Uterus (tissue), 3 donors: ENCODE measurements at regions not wholly inside any gene's neighbourhood (a gene's known extent, or its start where the extent isn't known, plus 50 kb on each side); places are given as distances from the start of the nearest gene placed in this dataset.

Experiments used
- DNase-seq, 2 donors: peaks; one replicate each; pipeline ENCODE4 v3.0.0-alpha.2; 2019 to 2020
- H3K27ac ChIP-seq, 2 donors: fragments of 200-600 bp; sonication (generic); 1 replicate in 1 of 2; 2 replicates in 1 of 2; pipeline ENCODE4 v1.5.1; 2016 to 2018
- H3K27me3 ChIP-seq, 2 donors: fragments of 200-600 bp; sonication (generic); one replicate each; pipeline ENCODE4 v1.5.1; 2018 to 2019; ENCODE audit warnings: control low read depth in 1 of 2
- H3K36me3 ChIP-seq, 2 donors: fragments of 200-600 bp; sonication (generic); one replicate each; pipeline ENCODE4 v1.5.1; 2019; ENCODE audit warnings: control low read depth in 1 of 2
- H3K4me1 ChIP-seq, 2 donors: fragments of 200-600 bp; sonication (generic); one replicate each; pipeline ENCODE4 v1.5.1; 2018 to 2019; ENCODE audit warnings: control low read depth in 1 of 2
- H3K4me3 ChIP-seq, 2 donors: fragments of 200-600 bp; sonication (generic); 1 replicate in 1 of 2; 2 replicates in 1 of 2; pipeline ENCODE4 v1.5.1; 2018 to 2019; ENCODE audit warnings: mild to moderate bottlenecking in 1 of 2
- H3K9me3 ChIP-seq, 2 donors: fragments of 200-600 bp; sonication (generic); one replicate each; pipeline ENCODE4 v1.5.1; 2019; ENCODE audit warnings: control low read depth in 1 of 2
- CTCF ChIP-seq, 4 experiments: fragments of 200-600 bp in 2 of 4; fragments of 450-650 bp in 2 of 4; sonication (generic) in 2 of 4; IDR thresholded peaks; one replicate each; pipeline ENCODE4 v1.5.1; 2016 to 2019; ENCODE audit warnings: antibody characterized with exemption in 4 of 4, mild to moderate bottlenecking in 2 of 4, moderate library complexity in 1 of 4
- POLR2A ChIP-seq, 2 donors: fragments of 450-650 bp; IDR thresholded peaks; one replicate each; pipeline ENCODE4 v1.6.1; 2016; ENCODE audit warnings: antibody characterized with exemption in 2 of 2, mild to moderate bottlenecking in 1 of 2, moderate library complexity in 1 of 2
- intact Hi-C: fragments of 100-400 bp; cut with DNase I; formaldehyde crosslinking; loops from one replicate; pipeline ENCODE4 v1.15.1; 2023; ENCODE audit warnings: low total_unique reads
- donor health status: DM: yes; HTN: yes; CAD: no.

- H3K36me3 ChIP-seq = no peaks in the 10 kb centered on the region
- no peak overlapping the region for H3K4me3 ChIP-seq
- intact Hi-C loops = no loop called here
- peaks cover 0 to 7% of the 10 kb centered on the region in 2 donors for H3K4me1 ChIP-seq
- TF ChIP-seq CTCF (IDR thresholded peaks at IDR 0.05) (no peak), POLR2A (IDR thresholded peaks at IDR 0.05) (no peak)
- H3K9me3 ChIP-seq = no peaks in the 10 kb centered on the region
- DNase-seq = no peak
- peak overlapping the region; percentile 73 to 77 for H3K27ac ChIP-seq
- H3K27me3 ChIP-seq = no peaks in the 10 kb centered on the region
Observed at GRCh38 chrX:68995386-68995779, 166.6 kb downstream of the EFNB1 start.

GRCh38 chrX:68994891-68995255 is 166.1 kb downstream of the EFNB1 start:
- Histone ChIP-seq H3K4me1 (peaks cover 0 to 7% of the 10 kb centered on the region in 2 donors), H3K27me3 (no peaks in the 10 kb centered on the region), H3K36me3 (no peaks in the 10 kb centered on the region), H3K27ac (no peak overlapping the region), H3K9me3 (no peaks in the 10 kb centered on the region), H3K4me3 (no peak overlapping the region)
- TF ChIP-seq CTCF (IDR thresholded peaks at IDR 0.05) = no peak
- TF ChIP-seq POLR2A (IDR thresholded peaks at IDR 0.05) = no peak
- intact Hi-C loops = no loop called here
- DNase-seq = no peak

GRCh38 chrX:68994135-68994890 is 165.5 kb downstream of the EFNB1 start:
- intact Hi-C loops = no loop called here
- Histone ChIP-seq H3K4me3 (no peak overlapping the region), H3K27me3 (no peaks in the 10 kb centered on the region)

GRCh38 chrX:68992821-68993397 is 164.1 kb downstream of the EFNB1 start:
- H3K9me3 ChIP-seq = no peaks in the 10 kb centered on the region
- no peak for TF ChIP-seq POLR2A (IDR thresholded peaks at IDR 0.05)
- TF ChIP-seq CTCF (IDR thresholded peaks at IDR 0.05) = no peak
- no peaks in the 10 kb centered on the region for H3K27me3 ChIP-seq
- intact Hi-C loops = no loop called here
- no peak overlapping the region for H3K27ac ChIP-seq
- H3K4me3 ChIP-seq = no peak overlapping the region
- no peak for DNase-seq
- no peaks in the 10 kb centered on the region for H3K36me3 ChIP-seq
- H3K4me1 ChIP-seq = peaks cover 0 to 7% of the 10 kb centered on the region in 2 donors

More at GRCh38 chrX:68994135-68994890, 165.5 kb downstream of the EFNB1 start:
- no peaks in the 10 kb centered on the region for H3K9me3 ChIP-seq
- H3K36me3 ChIP-seq = no peaks in the 10 kb centered on the region
- peaks cover 0 to 7% of the 10 kb centered on the region in 2 donors for H3K4me1 ChIP-seq
- no peak overlapping the region for H3K27ac ChIP-seq
- DNase-seq = no peak
- TF ChIP-seq CTCF (IDR thresholded peaks at IDR 0.05) = no peak
- no peak for TF ChIP-seq POLR2A (IDR thresholded peaks at IDR 0.05)

GRCh38 chrX:68991691-68992345 is 163.0 kb downstream of the EFNB1 start:
- Histone ChIP-seq H3K27me3 (no peaks in the 10 kb centered on the region), H3K36me3 (no peaks in the 10 kb centered on the region), H3K4me3 (no peak overlapping the region), H3K9me3 (no peaks in the 10 kb centered on the region), H3K27ac (no peak overlapping the region), H3K4me1 (peaks cover 0 to under 1% of the 10 kb centered on the region in 2 donors)
- no peak for DNase-seq
- intact Hi-C loops = no loop called here
- TF ChIP-seq POLR2A (IDR thresholded peaks at IDR 0.05) (no peak), CTCF (IDR thresholded peaks at IDR 0.05) (no peak)
